GM12878 (cell line): ENCODE measurements at regions not wholly inside any gene's neighbourhood (a gene's known extent, or its start where the extent isn't known, plus 50 kb on each side); places are given as distances from the start of the nearest gene placed in this dataset.
"Not testable (repeated sequence)": the region's sequence is repeated elsewhere in the genome, so short reads cannot be mapped to it uniquely, and the experiment has no call there.

ENCODE experiments used
- ATAC-seq: fragments of 200-7000 bp; cut with Tn5 transposase; 3 replicates; pipeline ENCODE4 v1.9.1; 2020; ENCODE audit warnings: mild to moderate bottlenecking, moderate library complexity
- BruUV-seq: library from RNA; stranded (reverse); fragments of 400-500 nt; replicated peaks from 2 replicates; lab custom pipeline; 2021; lab: Mats Ljungman, UMichigan
- CTCF ChIA-PET: fragments of 300-600 bp; sonication (Branson Sonifier 250); formaldehyde crosslinking; extraction: SDS; loops from one replicate; lab custom pipeline; 2021; ENCODE audit warnings: inconsistent platforms; lab: Yijun Ruan, JAX
- POLR2A ChIA-PET: fragments of 350-600 bp; formaldehyde crosslinking; extraction: SDS; loops from one replicate; lab custom pipeline; 2021; ENCODE audit warnings: inconsistent platforms; lab: Charles Lee
- RAD21 ChIA-PET: fragments of 300-600 bp; sonication (Branson Sonifier 250); formaldehyde crosslinking; loops from one replicate; lab custom pipeline; 2023; ENCODE audit warnings: antibody characterized with exemption; ENCODE audit not compliant: unreplicated experiment; lab: Charles Lee
- SMC1A ChIA-PET: fragments of 300-600 bp; sonication (Branson Sonifier 250); formaldehyde crosslinking; loops from one replicate; lab custom pipeline; 2023; ENCODE audit not compliant: unreplicated experiment, uncharacterized antibody; lab: Charles Lee
- DNase-seq: peaks from one replicate; pipeline ENCODE4 v3.0.0-alpha.2; 2011; ENCODE audit warnings: low read depth, low spot score
- FAIRE-seq: peaks from 3 replicates; lab custom pipeline; 2011; peaks lifted over from hg19 to GRCh38; lab: Jason Lieb, UNC
- H2AFZ ChIP-seq: 2 replicates; pipeline ENCODE4 v1.6.0; 2011; ENCODE audit warnings: low read depth, low read length, control low read depth; ENCODE audit not compliant: control insufficient read depth
- H3K27ac ChIP-seq: 2 replicates; pipeline ENCODE4 v1.5.1; 2011; ENCODE audit warnings: control low read depth; ENCODE audit not compliant: control insufficient read depth, insufficient read depth
- H3K27me3 ChIP-seq, 2 experiments: replicated peaks in 1 of 2; 2 replicates each; pipeline versions ENCODE4 v1.6.0 to v1.6.1; 2011; ENCODE audit warnings: low read length in 1 of 2; ENCODE audit not compliant: control insufficient read depth in 2 of 2, insufficient read depth in 2 of 2
- H3K36me3 ChIP-seq, 2 experiments: 2 replicates each; pipeline ENCODE4 v1.5.1; 2011; ENCODE audit warnings: low read length in 1 of 2; ENCODE audit not compliant: control insufficient read depth in 2 of 2, insufficient read depth in 2 of 2
- H3K4me1 ChIP-seq: 2 replicates; pipeline ENCODE4 v1.6.1; 2011; ENCODE audit warnings: mild to moderate bottlenecking, low read length, moderate library complexity, mixed read lengths; ENCODE audit not compliant: control insufficient read depth, insufficient read depth
- H3K4me2 ChIP-seq: 2 replicates; pipeline ENCODE4 v1.6.0; 2011; ENCODE audit warnings: control low read depth; ENCODE audit not compliant: control insufficient read depth, insufficient read depth
- H3K4me3 ChIP-seq: fragments of 200-600 bp; sonication (generic); 2 replicates; pipeline ENCODE4 v1.5.1; 2016
- H3K79me2 ChIP-seq: 2 replicates; pipeline ENCODE4 v1.6.0; 2011; ENCODE audit warnings: low read length; ENCODE audit not compliant: control insufficient read depth, insufficient read depth
- H3K9ac ChIP-seq: 2 replicates; pipeline ENCODE4 v1.8.0; 2011; ENCODE audit warnings: low read length, control low read depth, mixed read lengths; ENCODE audit not compliant: control insufficient read depth, insufficient read depth
- H3K9me3 ChIP-seq: replicated peaks from 3 replicates; pipeline ENCODE4 v1.5.1; 2011; ENCODE audit warnings: mild to moderate bottlenecking, low read length; ENCODE audit not compliant: control insufficient read depth, insufficient read depth
- H4K20me1 ChIP-seq: 2 replicates; pipeline ENCODE4 v1.6.0; 2011; ENCODE audit not compliant: control insufficient read depth, insufficient read depth
- ATF7 ChIP-seq: fragments of 450-650 bp; IDR thresholded peaks from 2 replicates; pipeline ENCODE4 v1.6.1; 2016; ENCODE audit warnings: low read depth, mild to moderate bottlenecking
- CREM ChIP-seq: IDR thresholded peaks from 2 replicates; pipeline ENCODE4 v1.6.1; 2014; ENCODE audit warnings: antibody characterized with exemption, low read depth
- ETV6 ChIP-seq, 2 experiments: fragments of 450-650 bp in 1 of 2; IDR thresholded peaks in 1 of 2; conservative IDR thresholded peaks in 1 of 2; 2 replicates each; pipeline ENCODE4 v1.6.1; 2014; ENCODE audit warnings: antibody characterized with exemption in 1 of 2, borderline replicate concordance in 1 of 2, low read depth in 1 of 2, mild to moderate bottlenecking in 1 of 2, moderate library complexity in 1 of 2
- IRF4 ChIP-seq: IDR thresholded peaks from 2 replicates; pipeline ENCODE4 v1.6.1; 2011; ENCODE audit warnings: low read depth, low read length
- MEF2B ChIP-seq: fragments of 450-650 bp; IDR thresholded peaks from 2 replicates; pipeline ENCODE4 v1.6.1; 2018; ENCODE audit warnings: mild to moderate bottlenecking, moderate library complexity; ENCODE audit not compliant: partially characterized antibody, poor library complexity, severe bottlenecking
- WGBS: methylation state at CpG from one replicate; pipeline ENCODE4 v1.1.6; 2016; ENCODE audit warnings: low lambda C conversion rate; ENCODE audit not compliant: insufficient replicate concordance, insufficient coverage; ENCODE audit errors: missing lambda C conversion rate; 5-methylcytosine and 5-hydroxymethylcytosine counted together
- in situ Hi-C: fragments of 300-500 bp; cut with MboI; formaldehyde crosslinking; loops from 9 replicates; pipeline ENCODE4 v1.14.3; 2018; ENCODE audit warnings: mixed read lengths
- intact Hi-C: fragments of 100-400 bp; cut with micrococcal nuclease; formaldehyde crosslinking; loops from one replicate; pipeline ENCODE4 v1.14.2; 2022; ENCODE audit not compliant: unreplicated experiment
- TF ChIP-seq, protein P1 (sequence below): IDR thresholded peaks from 2 replicates; pipeline ENCODE4 v1.6.1; 2011; ENCODE audit warnings: borderline replicate concordance, low read depth, mild to moderate bottlenecking, moderate library complexity, mixed read lengths, low read length; ENCODE audit not compliant: insufficient read depth; ENCODE audit errors: extremely low read length

- TF ChIP-seq ETV6 (conservative IDR thresholded peaks at IDR 0.05 in 1 of 2, IDR thresholded peaks at IDR 0.05 in 1 of 2; ENCODE audit: borderline replicate concordance in 1 of 2, low read depth in 1 of 2) (no peak), MEF2B (no peak), CREM (no peak)
- TF ChIP-seq, protein P1, sequence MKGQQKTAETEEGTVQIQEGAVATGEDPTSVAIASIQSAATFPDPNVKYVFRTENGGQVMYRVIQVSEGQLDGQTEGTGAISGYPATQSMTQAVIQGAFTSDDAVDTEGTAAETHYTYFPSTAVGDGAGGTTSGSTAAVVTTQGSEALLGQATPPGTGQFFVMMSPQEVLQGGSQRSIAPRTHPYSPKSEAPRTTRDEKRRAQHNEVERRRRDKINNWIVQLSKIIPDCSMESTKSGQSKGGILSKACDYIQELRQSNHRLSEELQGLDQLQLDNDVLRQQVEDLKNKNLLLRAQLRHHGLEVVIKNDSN: no peak
These were observed 639.0 kb upstream of the PRR20A start (continued) for GRCh38 chr13:56501750-56502149.

- intact Hi-C loops: no loop called here
- CTCF ChIA-PET: no interaction called here
These were observed 629.9 kb upstream of the PRR20A start for GRCh38 chr13:56510836-56511235.

GRCh38 chr13:56512336-56512735 lies 628.4 kb upstream of the PRR20A start:
- H2AFZ ChIP-seq, H4K20me1 ChIP-seq, H3K4me3 ChIP-seq, CTCF ChIA-PET, FAIRE-seq, DNase-seq, H3K4me2 ChIP-seq, in situ Hi-C loops, H3K36me3 ChIP-seq, intact Hi-C loops, H3K27ac ChIP-seq, H3K9ac ChIP-seq, H3K79me2 ChIP-seq, SMC1A ChIA-PET, RAD21 ChIA-PET, ATAC-seq, H3K27me3 ChIP-seq, H3K9me3 ChIP-seq, BruUV-seq, H3K4me1 ChIP-seq, POLR2A ChIA-PET: not testable (repeated sequence)
- WGBS: 9% methylated on average over 2 of the region's 2 CpGs

More at GRCh38 chr13:56510836-56511235, 629.9 kb upstream of the PRR20A start:
- DNase-seq: no peak
- no peaks in the 10 kb centered on the region for H3K79me2 ChIP-seq
- no peak overlapping the region for H2AFZ ChIP-seq
- no peak for ATAC-seq
- no peaks in the 10 kb centered on the region for H3K9me3 ChIP-seq
- ChIA-PET RAD21 (no interaction called here), SMC1A (no interaction called here), POLR2A (no interaction called here)
- peak; percentile 57; the same call in 1 of the 2 replicates for TF ChIP-seq ATF7
- no peak for TF ChIP-seq IRF4
- no peak overlapping the region for H3K4me3 ChIP-seq
- H3K4me1 ChIP-seq: no peaks in the 10 kb centered on the region
- no peak for FAIRE-seq
- no peak overlapping the region for H3K9ac ChIP-seq
- no peak overlapping the region for H3K4me2 ChIP-seq
- no TSS peak for BruUV-seq
- no peaks in the 10 kb centered on the region for H4K20me1 ChIP-seq
- no peak overlapping the region for H3K27ac ChIP-seq
- no peaks in the 10 kb centered on the region for H3K27me3 ChIP-seq
- no peaks in the 10 kb centered on the region for H3K36me3 ChIP-seq
- 0% methylated on average over 2 of the region's 2 CpGs for WGBS
- in situ Hi-C loops: no loop called here
